Fibroblast of villous mesenchyme (primary cell): ENCODE measurements at regions not wholly inside any gene's neighbourhood (a gene's known extent, or its start where the extent isn't known, plus 50 kb on each side); places are given as distances from the start of the nearest gene placed in this dataset.

Experiments
- DNase-seq: peaks from one replicate; pipeline ENCODE4 v3.0.0-alpha.2; 2010; ENCODE audit warnings: low read depth
- H3K4me3 ChIP-seq: 2 replicates; pipeline ENCODE4 v1.5.1; 2011; ENCODE audit warnings: low read depth, mild to moderate bottlenecking, low read length
- CTCF ChIP-seq: IDR thresholded peaks from 2 replicates; pipeline ENCODE4 v1.5.1; 2012; ENCODE audit warnings: low read depth, mild to moderate bottlenecking, low read length; ENCODE audit not compliant: insufficient read depth

GRCh38 chr4:3355266-3355748 is 62.5 kb downstream of the RGS12 start:
- TF ChIP-seq CTCF: no peak
- no peak for DNase-seq
- no peak overlapping the region for H3K4me3 ChIP-seq

GRCh38 chr4:3358656-3359055 is 65.8 kb downstream of the RGS12 start:
- DNase-seq: no peak
- no peak for TF ChIP-seq CTCF
- no peak overlapping the region for H3K4me3 ChIP-seq

GRCh38 chr4:3360777-3361176 is 68.0 kb downstream of the RGS12 start:
- H3K4me3 ChIP-seq: no peak overlapping the region
- no peak for TF ChIP-seq CTCF
- no peak for DNase-seq

GRCh38 chr4:3361406-3361805 is 68.6 kb downstream of the RGS12 start:
- no peak overlapping the region for H3K4me3 ChIP-seq
- DNase-seq: no peak
- no peak for TF ChIP-seq CTCF

GRCh38 chr4:3361896-3362295 is 69.1 kb downstream of the RGS12 start:
- no peak for DNase-seq
- no peak for TF ChIP-seq CTCF
- H3K4me3 ChIP-seq: no peak overlapping the region

- TF ChIP-seq CTCF: no peak
- no peak overlapping the region for H3K4me3 ChIP-seq
- DNase-seq: no peak
Measured at GRCh38 chr4:3362431-3363287, 69.8 kb downstream of the RGS12 start.
